ENCODE measurements at regions not wholly inside any gene's neighbourhood (a gene's known extent, or its start where the extent isn't known, plus 50 kb on each side); places are given as distances from the start of the nearest gene placed in this dataset.
"Not testable (repeated sequence)": the region's sequence is repeated elsewhere in the genome, so short reads cannot be mapped to it uniquely, and the experiment has no call there.

DNA sequence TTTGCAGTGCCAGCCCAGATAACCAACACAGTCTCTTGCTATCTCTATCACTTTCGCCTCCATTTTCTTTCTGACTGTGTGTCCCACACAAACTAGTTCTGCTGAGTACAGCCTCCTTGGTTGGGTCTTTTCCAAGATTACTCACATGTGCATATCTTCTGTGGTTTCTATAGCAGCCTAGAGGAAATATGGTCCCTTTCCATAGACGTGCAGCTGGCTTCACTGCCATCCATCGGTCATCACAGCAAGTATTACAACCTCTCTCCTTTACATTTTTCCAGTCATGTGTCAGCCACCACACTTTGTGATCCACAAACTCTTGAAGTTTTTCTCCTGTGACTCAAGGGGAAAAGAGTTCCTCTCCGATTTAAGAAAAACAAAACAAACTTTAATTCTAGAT lies 893.4 kb upstream of the ADGRL4 start:
- no peaks in the 10 kb centered on the region for H3K36me3 ChIP-seq (ENCODE audit: control insufficient read depth in 2 of 3, insufficient read depth in 3 of 3, low read length in 3 of 3)
- H3K9me3 ChIP-seq (ENCODE audit: control insufficient read depth in 2 of 3, insufficient read depth in 1 of 3, low read length in 3 of 3) = peaks cover 0 to 4% (median 2%) of the 10 kb centered on the region in 3 donors
- DNase-seq = no peak
- FAIRE-seq = no peak
- H3K4me3 ChIP-seq (ENCODE audit: low read length in 3 of 3) = no peak overlapping the region
- TF ChIP-seq, protein P1, sequence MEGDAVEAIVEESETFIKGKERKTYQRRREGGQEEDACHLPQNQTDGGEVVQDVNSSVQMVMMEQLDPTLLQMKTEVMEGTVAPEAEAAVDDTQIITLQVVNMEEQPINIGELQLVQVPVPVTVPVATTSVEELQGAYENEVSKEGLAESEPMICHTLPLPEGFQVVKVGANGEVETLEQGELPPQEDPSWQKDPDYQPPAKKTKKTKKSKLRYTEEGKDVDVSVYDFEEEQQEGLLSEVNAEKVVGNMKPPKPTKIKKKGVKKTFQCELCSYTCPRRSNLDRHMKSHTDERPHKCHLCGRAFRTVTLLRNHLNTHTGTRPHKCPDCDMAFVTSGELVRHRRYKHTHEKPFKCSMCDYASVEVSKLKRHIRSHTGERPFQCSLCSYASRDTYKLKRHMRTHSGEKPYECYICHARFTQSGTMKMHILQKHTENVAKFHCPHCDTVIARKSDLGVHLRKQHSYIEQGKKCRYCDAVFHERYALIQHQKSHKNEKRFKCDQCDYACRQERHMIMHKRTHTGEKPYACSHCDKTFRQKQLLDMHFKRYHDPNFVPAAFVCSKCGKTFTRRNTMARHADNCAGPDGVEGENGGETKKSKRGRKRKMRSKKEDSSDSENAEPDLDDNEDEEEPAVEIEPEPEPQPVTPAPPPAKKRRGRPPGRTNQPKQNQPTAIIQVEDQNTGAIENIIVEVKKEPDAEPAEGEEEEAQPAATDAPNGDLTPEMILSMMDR (IDR thresholded peaks at IDR 0.05; ENCODE audit: borderline replicate concordance, extremely low read depth, insufficient read depth) = no peak
- intact Hi-C loops (cut with DNase I) = no loop called here
- no peaks in the 10 kb centered on the region for H3K27me3 ChIP-seq (ENCODE audit: control insufficient read depth, insufficient read depth, low read length)
- no peaks in the 10 kb centered on the region for H3K4me1 ChIP-seq (ENCODE audit: control insufficient read depth in 2 of 3, insufficient read depth in 2 of 3, low read depth in 1 of 3, low read length in 3 of 3)
- H3K27ac ChIP-seq (ENCODE audit: low read depth in 2 of 2, low read length in 2 of 2) = no peak overlapping the region
- H3K9ac ChIP-seq (ENCODE audit: low read length in 3 of 3) = no peak overlapping the region

DNA sequence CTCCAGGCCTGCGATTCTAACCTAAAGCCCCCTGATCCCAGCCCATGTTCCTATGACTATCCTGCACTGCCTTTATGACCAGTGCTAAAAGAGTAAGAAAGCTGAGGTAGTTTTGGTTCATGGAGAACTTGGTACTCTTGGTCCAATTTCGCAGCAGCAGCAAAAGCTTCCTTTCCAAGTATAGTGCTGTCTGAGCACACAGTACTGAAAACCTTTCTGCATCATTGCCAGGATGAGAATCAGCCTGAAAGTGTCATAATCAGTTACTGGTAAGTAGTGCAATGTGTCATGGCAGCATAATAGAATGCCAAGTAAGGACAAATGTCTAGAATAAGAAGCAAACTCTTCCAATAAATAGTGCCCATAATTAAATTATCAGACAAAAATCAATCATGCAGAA lies 889.6 kb upstream of the ADGRL4 start:
- no peak for DNase-seq
- Histone ChIP-seq H3K4me1 (ENCODE audit: control insufficient read depth in 2 of 3, insufficient read depth in 2 of 3, low read depth in 1 of 3, low read length in 3 of 3) (no peaks in the 10 kb centered on the region), H3K9ac (ENCODE audit: low read length in 3 of 3) (no peak overlapping the region), H3K4me3 (ENCODE audit: low read length in 3 of 3) (no peak overlapping the region), H3K27me3 (ENCODE audit: control insufficient read depth, insufficient read depth, low read length) (no peaks in the 10 kb centered on the region), H3K9me3 (ENCODE audit: control insufficient read depth in 2 of 3, insufficient read depth in 1 of 3, low read length in 3 of 3) (no peaks in the 10 kb centered on the region), H3K36me3 (ENCODE audit: control insufficient read depth in 2 of 3, insufficient read depth in 3 of 3, low read length in 3 of 3) (no peaks in the 10 kb centered on the region), H3K27ac (ENCODE audit: low read depth in 2 of 2, low read length in 2 of 2) (no peak overlapping the region)
- TF ChIP-seq, protein P1 (IDR thresholded peaks at IDR 0.05; ENCODE audit: borderline replicate concordance, extremely low read depth, insufficient read depth) = no peak
- no peak for FAIRE-seq
- intact Hi-C loops (cut with DNase I) = no loop called here

DNA sequence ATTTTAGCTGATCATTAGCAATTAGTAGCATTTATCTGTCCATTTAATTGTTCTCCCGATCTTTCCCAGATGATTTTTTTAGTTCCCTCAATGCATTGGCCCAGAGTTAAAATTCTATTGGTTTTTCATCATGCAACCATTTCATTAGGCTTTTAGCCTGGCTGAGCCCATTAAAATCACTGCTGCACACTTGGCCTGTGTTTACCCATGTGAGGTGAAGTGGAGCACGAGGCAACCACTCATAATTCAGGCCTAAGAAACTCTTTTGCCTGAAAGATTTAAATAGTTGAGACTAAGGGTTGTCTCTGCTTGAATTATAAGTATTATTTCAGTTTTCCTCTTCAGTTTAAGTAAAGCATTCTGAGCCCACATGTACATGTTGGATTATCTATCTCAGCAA lies 889.0 kb upstream of the ADGRL4 start:
- peak in 2 of 5 donors; percentile 1 to 6 for DNase-seq
- H3K36me3 ChIP-seq (ENCODE audit: control insufficient read depth in 2 of 3, insufficient read depth in 3 of 3, low read length in 3 of 3) = no peaks in the 10 kb centered on the region
- TF ChIP-seq, protein P1 (IDR thresholded peaks at IDR 0.05; ENCODE audit: borderline replicate concordance, extremely low read depth, insufficient read depth) = no peak
- H3K4me3 ChIP-seq (ENCODE audit: low read length in 3 of 3) = no peak overlapping the region
- no peaks in the 10 kb centered on the region for H3K27me3 ChIP-seq (ENCODE audit: control insufficient read depth, insufficient read depth, low read length)
- no peaks in the 10 kb centered on the region for H3K4me1 ChIP-seq (ENCODE audit: control insufficient read depth in 2 of 3, insufficient read depth in 2 of 3, low read depth in 1 of 3, low read length in 3 of 3)
- H3K9me3 ChIP-seq (ENCODE audit: control insufficient read depth in 2 of 3, insufficient read depth in 1 of 3, low read length in 3 of 3) = no peaks in the 10 kb centered on the region
- no peak overlapping the region for H3K27ac ChIP-seq (ENCODE audit: low read depth in 2 of 2, low read length in 2 of 2)
- H3K9ac ChIP-seq (ENCODE audit: low read length in 3 of 3) = no peak overlapping the region
- intact Hi-C loops (cut with DNase I) = no loop called here
- no peak for FAIRE-seq

DNA sequence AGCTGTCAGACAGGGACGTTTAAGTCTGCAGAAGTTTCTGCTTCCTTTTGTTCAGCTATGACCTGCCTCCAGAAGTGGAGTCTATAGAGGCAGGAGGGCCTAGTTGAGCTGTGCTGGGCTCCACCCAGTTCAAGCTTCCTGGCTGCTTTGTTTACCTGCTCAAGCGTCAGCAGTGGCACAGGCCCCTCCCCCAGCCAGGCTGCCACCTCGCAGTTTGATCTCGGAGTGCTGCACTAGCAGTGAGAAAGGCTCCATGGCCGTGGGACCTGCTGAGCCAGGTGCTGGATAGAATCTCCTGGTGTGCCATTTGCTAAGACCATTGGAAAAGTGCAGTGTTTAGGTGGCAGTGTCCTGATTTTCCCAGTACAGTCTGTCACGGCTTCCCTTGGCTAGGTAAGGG lies 887.6 kb upstream of the ADGRL4 start:
- H3K4me3 ChIP-seq (ENCODE audit: low read length in 3 of 3); H3K27ac ChIP-seq (ENCODE audit: low read depth in 2 of 2, low read length in 2 of 2); H3K9ac ChIP-seq (ENCODE audit: low read length in 3 of 3); intact Hi-C loops (cut with DNase I); H3K27me3 ChIP-seq (ENCODE audit: control insufficient read depth, insufficient read depth, low read length); H3K9me3 ChIP-seq (ENCODE audit: control insufficient read depth in 2 of 3, insufficient read depth in 1 of 3, low read length in 3 of 3); H3K4me1 ChIP-seq (ENCODE audit: control insufficient read depth in 2 of 3, insufficient read depth in 2 of 3, low read depth in 1 of 3, low read length in 3 of 3); H3K36me3 ChIP-seq (ENCODE audit: control insufficient read depth in 2 of 3, insufficient read depth in 3 of 3, low read length in 3 of 3); FAIRE-seq: not testable (repeated sequence)
- peak in 1 of 5 donors; percentile 32 for DNase-seq

All from kidney (tissue), 13 donors.